ENCODE measurements at regions not wholly inside any gene's neighbourhood (a gene's known extent, or its start where the extent isn't known, plus 50 kb on each side); places are given as distances from the start of the nearest gene placed in this dataset.

DNA sequence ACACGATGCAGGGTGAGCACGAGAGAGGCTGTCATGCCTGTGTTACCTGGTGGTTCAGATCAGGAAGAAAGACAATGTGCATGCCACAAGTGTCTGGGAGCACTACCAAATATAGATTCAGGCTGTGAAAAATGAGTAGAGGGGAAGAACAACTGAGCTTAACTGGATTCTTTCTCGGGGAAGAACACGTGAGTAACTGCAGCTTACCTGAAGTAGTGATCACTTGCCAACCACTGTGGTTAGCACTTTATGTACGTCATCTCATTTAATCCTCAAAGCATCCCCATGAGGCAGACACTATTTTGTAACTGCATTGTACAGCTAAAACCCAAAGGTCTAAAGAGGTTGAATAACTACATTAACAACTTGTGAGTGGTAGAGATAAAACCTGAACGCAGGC, 746.2 kb downstream of the TUSC7 start:
- CTCF ChIA-PET, result no interaction called here
- TF ChIP-seq, protein P1, sequence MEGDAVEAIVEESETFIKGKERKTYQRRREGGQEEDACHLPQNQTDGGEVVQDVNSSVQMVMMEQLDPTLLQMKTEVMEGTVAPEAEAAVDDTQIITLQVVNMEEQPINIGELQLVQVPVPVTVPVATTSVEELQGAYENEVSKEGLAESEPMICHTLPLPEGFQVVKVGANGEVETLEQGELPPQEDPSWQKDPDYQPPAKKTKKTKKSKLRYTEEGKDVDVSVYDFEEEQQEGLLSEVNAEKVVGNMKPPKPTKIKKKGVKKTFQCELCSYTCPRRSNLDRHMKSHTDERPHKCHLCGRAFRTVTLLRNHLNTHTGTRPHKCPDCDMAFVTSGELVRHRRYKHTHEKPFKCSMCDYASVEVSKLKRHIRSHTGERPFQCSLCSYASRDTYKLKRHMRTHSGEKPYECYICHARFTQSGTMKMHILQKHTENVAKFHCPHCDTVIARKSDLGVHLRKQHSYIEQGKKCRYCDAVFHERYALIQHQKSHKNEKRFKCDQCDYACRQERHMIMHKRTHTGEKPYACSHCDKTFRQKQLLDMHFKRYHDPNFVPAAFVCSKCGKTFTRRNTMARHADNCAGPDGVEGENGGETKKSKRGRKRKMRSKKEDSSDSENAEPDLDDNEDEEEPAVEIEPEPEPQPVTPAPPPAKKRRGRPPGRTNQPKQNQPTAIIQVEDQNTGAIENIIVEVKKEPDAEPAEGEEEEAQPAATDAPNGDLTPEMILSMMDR (IDR thresholded peaks at IDR 0.05), result no peak
- Mint-ChIP-seq H3K36me3 (ENCODE audit: low read depth) (no peaks in the 10 kb centered on the region), H3K4me3 (no peak overlapping the region), H3K4me1 (ENCODE audit: low read depth) (no peaks in the 10 kb centered on the region), H3K9me3 (no peaks in the 10 kb centered on the region), H3K27me3 (no peaks in the 10 kb centered on the region), H3K27ac (no peak overlapping the region)
- Histone ChIP-seq H3K9me3 (ENCODE audit: control insufficient read depth in 1 of 2, insufficient read depth in 1 of 2, low read length in 2 of 2) (no peaks in the 10 kb centered on the region), H3K27ac (ENCODE audit: low read depth in 1 of 2, low read length in 2 of 2) (no peak overlapping the region), H3K4me3 (ENCODE audit: low read length) (no peak overlapping the region), H3K4me1 (ENCODE audit: insufficient read depth, low read length) (no peaks in the 10 kb centered on the region), H3K27me3 (ENCODE audit: control insufficient read depth in 1 of 2, insufficient read depth in 2 of 2, low read length in 2 of 2) (no peaks in the 10 kb centered on the region), H3K36me3 (ENCODE audit: insufficient read depth, low read length) (no peaks in the 10 kb centered on the region)
- intact Hi-C loops (cut with DNase I, micrococcal nuclease), result no loop called here
- ATAC-seq (ENCODE audit: poor library complexity), result no peak
- no peak for DNase-seq
- POLR2A ChIA-PET, result no interaction called here

DNA sequence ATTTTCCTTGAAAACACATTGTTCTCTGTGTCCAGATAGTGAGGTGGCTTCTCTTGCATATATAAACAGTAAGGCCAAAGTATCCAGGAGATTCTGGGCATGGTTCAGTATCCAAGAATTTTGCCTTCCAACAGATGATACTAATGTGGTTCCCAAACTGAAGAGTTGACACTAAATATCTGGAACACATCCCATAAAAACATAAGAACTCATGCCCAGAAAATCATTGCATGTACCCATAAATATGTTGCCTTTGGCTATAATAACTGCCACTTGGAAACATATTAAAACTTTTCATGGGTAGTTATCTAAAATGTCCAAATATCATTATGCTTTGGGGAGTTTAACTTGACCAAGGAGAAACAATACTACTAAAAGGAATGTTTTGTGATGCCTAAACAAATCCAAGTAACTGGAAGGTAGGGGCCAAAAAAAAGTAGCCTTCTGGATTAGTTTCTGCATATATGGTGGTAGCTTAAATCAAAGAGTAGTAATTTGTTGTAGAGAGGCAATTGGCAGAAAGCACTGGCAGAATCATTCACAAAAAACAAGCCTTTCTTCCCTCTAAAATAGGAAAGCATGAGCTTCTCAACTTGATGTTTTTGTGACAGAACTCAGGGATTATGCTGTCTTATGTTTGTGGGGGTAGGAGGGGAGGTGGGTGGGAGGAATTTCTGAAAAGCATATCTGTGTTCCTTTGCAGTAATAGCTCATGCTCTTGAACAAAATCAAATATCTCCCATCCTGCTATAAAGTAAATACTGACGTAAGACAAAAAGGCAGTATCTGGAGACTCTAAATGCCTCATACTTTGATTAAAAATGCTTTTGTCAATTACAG, 753.9 kb downstream of the TUSC7 start:
- Histone ChIP-seq H3K36me3 (ENCODE audit: insufficient read depth, low read length) (no peaks in the 10 kb centered on the region), H3K4me3 (ENCODE audit: low read length) (no peak overlapping the region), H3K27me3 (ENCODE audit: control insufficient read depth in 1 of 2, insufficient read depth in 2 of 2, low read length in 2 of 2) (no peaks in the 10 kb centered on the region), H3K9me3 (ENCODE audit: control insufficient read depth in 1 of 2, insufficient read depth in 1 of 2, low read length in 2 of 2) (peaks cover 0 to 3% of the 10 kb centered on the region in 2 experiments), H3K27ac (ENCODE audit: low read depth in 1 of 2, low read length in 2 of 2) (no peak overlapping the region), H3K4me1 (ENCODE audit: insufficient read depth, low read length) (no peaks in the 10 kb centered on the region)
- ChIA-PET POLR2A (no interaction called here), CTCF (no interaction called here)
- Mint-ChIP-seq H3K9me3 (no peaks in the 10 kb centered on the region), H3K27ac (no peak overlapping the region), H3K4me1 (ENCODE audit: low read depth) (no peaks in the 10 kb centered on the region), H3K27me3 (no peaks in the 10 kb centered on the region), H3K4me3 (no peak overlapping the region), H3K36me3 (ENCODE audit: low read depth) (no peaks in the 10 kb centered on the region)
- ATAC-seq (ENCODE audit: poor library complexity) (no peak), DNase-seq (no peak)
- TF ChIP-seq, protein P1 (IDR thresholded peaks at IDR 0.05), result no peak
- intact Hi-C loops (cut with DNase I, micrococcal nuclease), result no loop called here

DNA sequence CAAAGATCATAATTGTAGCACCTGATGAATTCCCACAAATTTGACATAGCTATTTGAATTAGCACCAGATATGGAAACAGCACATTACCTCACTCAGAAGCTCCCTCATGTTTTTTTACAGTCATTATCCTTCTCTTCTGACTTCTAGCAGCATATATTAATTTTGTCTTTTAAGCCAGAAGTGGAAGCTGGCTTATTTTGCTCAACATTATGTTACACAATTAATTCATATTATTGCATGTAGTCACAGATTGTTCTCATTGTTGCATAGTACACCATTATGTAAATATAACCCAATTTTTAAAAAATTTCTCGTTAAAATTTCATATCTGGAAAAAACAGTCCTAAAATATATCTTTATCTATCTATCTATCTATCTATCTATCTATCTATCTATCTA, 762.3 kb downstream of the TUSC7 start:
- no peak overlapping the region for H3K27ac ChIP-seq (ENCODE audit: low read depth in 1 of 2, low read length in 2 of 2)
- no peaks in the 10 kb centered on the region for H3K4me1 ChIP-seq (ENCODE audit: insufficient read depth, low read length)
- Mint-ChIP-seq H3K4me3 (no peak overlapping the region), H3K36me3 (ENCODE audit: low read depth) (no peaks in the 10 kb centered on the region), H3K4me1 (ENCODE audit: low read depth) (no peaks in the 10 kb centered on the region), H3K27me3 (no peaks in the 10 kb centered on the region), H3K9me3 (peaks cover 3% of the 10 kb centered on the region), H3K27ac (no peak overlapping the region)
- no peak overlapping the region for H3K4me3 ChIP-seq (ENCODE audit: low read length)
- no peak for ATAC-seq (ENCODE audit: poor library complexity)
- TF ChIP-seq, protein P1 (IDR thresholded peaks at IDR 0.05), result no peak
- intact Hi-C loops (cut with DNase I, micrococcal nuclease), result no loop called here
- no peaks in the 10 kb centered on the region for H3K27me3 ChIP-seq (ENCODE audit: control insufficient read depth in 1 of 2, insufficient read depth in 2 of 2, low read length in 2 of 2)
- no peaks in the 10 kb centered on the region for H3K9me3 ChIP-seq (ENCODE audit: control insufficient read depth in 1 of 2, insufficient read depth in 1 of 2, low read length in 2 of 2)
- ChIA-PET POLR2A (no interaction called here), CTCF (no interaction called here)
- DNase-seq, result no peak
- no peaks in the 10 kb centered on the region for H3K36me3 ChIP-seq (ENCODE audit: insufficient read depth, low read length)

Measured in CD4-positive, alpha-beta T cell (primary cell).